ENCODE measurements at regions not wholly inside any gene's neighbourhood (a gene's known extent, or its start where the extent isn't known, plus 50 kb on each side); places are given as distances from the start of the nearest gene placed in this dataset.

- TF ChIP-seq CTCF (conservative IDR thresholded peaks at IDR 0.05; ENCODE audit: low read depth in 2 of 2), result no peak
- no peak for TF ChIP-seq CREB1 (CRISPR knock-in tag; IDR thresholded peaks at IDR 0.05; ENCODE audit: low read depth)
- TF ChIP-seq REST (IDR thresholded peaks at IDR 0.05; ENCODE audit: unreplicated experiment), result no peak
- no peak for TF ChIP-seq POLR2AphosphoS5 (IDR thresholded peaks at IDR 0.05; ENCODE audit: low read depth)
- TF ChIP-seq EZH2 (IDR thresholded peaks at IDR 0.05; ENCODE audit: low read depth, unreplicated experiment), result no peak
- no peak for TF ChIP-seq EZH2phosphoT487 (IDR thresholded peaks at IDR 0.05; ENCODE audit: unreplicated experiment)
- TF ChIP-seq STAT1 (IDR thresholded peaks at IDR 0.05; ENCODE audit: unreplicated experiment), result no peak
- TF ChIP-seq JUNB (IDR thresholded peaks at IDR 0.05; ENCODE audit: unreplicated experiment), result no peak
- no peak for TF ChIP-seq ZNF331 (CRISPR knock-in tag; IDR thresholded peaks at IDR 0.05; ENCODE audit: low read depth)
- TF ChIP-seq ZNF114 (CRISPR knock-in tag; IDR thresholded peaks at IDR 0.05), result no peak
- no peak for TF ChIP-seq ETS1 (IDR thresholded peaks at IDR 0.05)
- no peak for TF ChIP-seq NANOG (IDR thresholded peaks at IDR 0.05; ENCODE audit: borderline replicate concordance)
These were observed 213.5 kb upstream of the ACVR2A start for GRCh38 chr2:147631294-147631693.

Measured in GM23338 (cell line).